SKM-1 (cell line): ENCODE measurements at regions not wholly inside any gene's neighbourhood (a gene's known extent, or its start where the extent isn't known, plus 50 kb on each side); places are given as distances from the start of the nearest gene placed in this dataset.
"Not testable (repeated sequence)": the region's sequence is repeated elsewhere in the genome, so short reads cannot be mapped to it uniquely, and the experiment has no call there.

Source experiments
- DNase-seq: peaks from one replicate; lab custom pipeline; 2025; ENCODE audit not compliant: unreplicated experiment; lab: John Stamatoyannopoulos, UW

GRCh38 chr9:91019871-91020270 is 218.3 kb downstream of the SYK start:
- DNase-seq: not testable (repeated sequence)

- not testable (repeated sequence) for DNase-seq
Measured at GRCh38 chr9:91021656-91022055, 220.0 kb downstream of the SYK start.

- DNase-seq: no peak
Measured at GRCh38 chr9:91023741-91024140, 222.1 kb downstream of the SYK start.

GRCh38 chr9:91024841-91025240 is 223.2 kb downstream of the SYK start:
- no peak for DNase-seq

- no peak for DNase-seq
Measured at GRCh38 chr9:91025856-91026255, 224.2 kb downstream of the SYK start.

GRCh38 chr9:91026266-91026665 is 224.6 kb downstream of the SYK start:
- DNase-seq: no peak

GRCh38 chr9:91027005-91027404 is 225.4 kb downstream of the SYK start:
- no peak for DNase-seq

GRCh38 chr9:91028166-91028827 is 226.7 kb downstream of the SYK start:
- DNase-seq: no peak

- no peak for DNase-seq
Measured at GRCh38 chr9:91029650-91030361, 228.2 kb downstream of the SYK start.

GRCh38 chr9:91032121-91032531 is 230.5 kb downstream of the SYK start:
- DNase-seq: no peak

- no peak for DNase-seq
Measured at GRCh38 chr9:91033270-91033669, 231.7 kb downstream of the SYK start.

GRCh38 chr9:91033797-91034196 is 232.2 kb downstream of the SYK start:
- DNase-seq: peak; percentile 10

- no peak for DNase-seq
Measured at GRCh38 chr9:91034521-91034920, 232.9 kb downstream of the SYK start.

- DNase-seq: no peak
Measured at GRCh38 chr9:91034976-91035824, 233.6 kb downstream of the SYK start.

GRCh38 chr9:91035825-91036208 is 234.2 kb downstream of the SYK start:
- no peak for DNase-seq

GRCh38 chr9:91036356-91036755 is 234.7 kb downstream of the SYK start:
- DNase-seq: no peak

- peak; percentile 64 for DNase-seq
Measured at GRCh38 chr9:91036826-91037510, 235.3 kb downstream of the SYK start.

- DNase-seq: no peak
Measured at GRCh38 chr9:91037511-91038482, 236.2 kb downstream of the SYK start.

GRCh38 chr9:91038483-91039124 is 237.0 kb downstream of the SYK start:
- DNase-seq: no peak
